GM23338 (cell line): ENCODE measurements at regions not wholly inside any gene's neighbourhood (a gene's known extent, or its start where the extent isn't known, plus 50 kb on each side); places are given as distances from the start of the nearest gene placed in this dataset.

ENCODE experiments used
- ATAC-seq: fragments of 200-7000 bp; cut with Tn5 transposase; 3 replicates; pipeline ENCODE4 v1.9.1; 2020
- DNase-seq: peaks from one replicate; pipeline ENCODE4 v3.0.0-alpha.2; 2015; ENCODE audit warnings: low spot score
- H2AFZ ChIP-seq: fragments of 200-600 bp; sonication (generic); 2 replicates; pipeline ENCODE4 v1.8.0; 2016; ENCODE audit warnings: antibody characterized with exemption, mild to moderate bottlenecking, moderate library complexity
- H3F3A ChIP-seq: fragments of 200-600 bp; sonication (generic); replicated peaks from 2 replicates; pipeline ENCODE4 v1.8.0; 2017; ENCODE audit warnings: antibody characterized with exemption, mixed run types, low read depth
- H3K27ac ChIP-seq: fragments of 200-600 bp; sonication (generic); 2 replicates; pipeline ENCODE4 v1.6.1; 2016; ENCODE audit warnings: low read depth
- H3K27me3 ChIP-seq: fragments of 200-600 bp; sonication (generic); 2 replicates; pipeline ENCODE4 v1.8.0; 2016; ENCODE audit warnings: mild to moderate bottlenecking, mixed run types, moderate library complexity; ENCODE audit not compliant: insufficient read depth
- H3K36me3 ChIP-seq: fragments of 200-600 bp; sonication (generic); 2 replicates; pipeline ENCODE4 v1.8.0; 2016; ENCODE audit warnings: mild to moderate bottlenecking; ENCODE audit not compliant: insufficient read depth
- H3K4me1 ChIP-seq: fragments of 200-600 bp; sonication (generic); 2 replicates; pipeline ENCODE4 v1.8.0; 2016; ENCODE audit warnings: mild to moderate bottlenecking, moderate library complexity; ENCODE audit not compliant: insufficient read depth
- H3K4me2 ChIP-seq: fragments of 200-600 bp; sonication (generic); 2 replicates; pipeline ENCODE4 v1.7.1; 2017; ENCODE audit warnings: mixed run types
- H3K4me3 ChIP-seq: fragments of 200-600 bp; sonication (generic); 2 replicates; pipeline ENCODE4 v1.6.1; 2016; ENCODE audit warnings: mixed run types
- H3K79me2 ChIP-seq: fragments of 200-600 bp; sonication (generic); replicated peaks from 2 replicates; pipeline ENCODE4 v1.8.0; 2017; ENCODE audit warnings: mild to moderate bottlenecking; ENCODE audit not compliant: insufficient read depth
- H3K9me2 ChIP-seq: fragments of 200-600 bp; sonication (generic); 2 replicates; pipeline ENCODE4 v1.8.0; 2017; ENCODE audit not compliant: insufficient read depth
- H4K20me1 ChIP-seq: fragments of 200-600 bp; sonication (generic); replicated peaks from 2 replicates; pipeline ENCODE4 v1.8.0; 2017; ENCODE audit warnings: mild to moderate bottlenecking; ENCODE audit not compliant: insufficient read depth
- H3K27ac Mint-ChIP-seq: 2 replicates; pipeline ENCODE4 v1.8.0; 2020; ENCODE audit warnings: inconsistent platforms, mild to moderate bottlenecking, moderate library complexity, mixed read lengths
- H3K27me3 Mint-ChIP-seq: 3 replicates; pipeline ENCODE4 v1.8.0; 2022; ENCODE audit warnings: low read depth, mild to moderate bottlenecking, moderate library complexity, mixed read lengths, inconsistent platforms; ENCODE audit not compliant: insufficient read depth, poor library complexity
- H3K36me3 Mint-ChIP-seq: 3 replicates; pipeline ENCODE4 v1.8.0; 2021; ENCODE audit warnings: low read depth, mild to moderate bottlenecking, inconsistent platforms, moderate library complexity, mixed read lengths
- H3K4me1 Mint-ChIP-seq: 3 replicates; pipeline ENCODE4 v1.8.0; 2020; ENCODE audit warnings: mild to moderate bottlenecking, inconsistent platforms, mixed read lengths
- H3K4me3 Mint-ChIP-seq: 3 replicates; pipeline ENCODE4 v1.8.0; 2021; ENCODE audit warnings: moderate library complexity, mild to moderate bottlenecking, inconsistent platforms, mixed read lengths
- H3K9me3 Mint-ChIP-seq: 3 replicates; pipeline ENCODE4 v1.8.0; 2020; ENCODE audit warnings: moderate library complexity, mild to moderate bottlenecking, inconsistent platforms, mixed read lengths
- CREB1 ChIP-seq: fragments of 250-450 bp; sonication (Bioruptor Pico); IDR thresholded peaks from 2 replicates; pipeline ENCODE4 v1.5.0; 2020; ENCODE audit warnings: low read depth, mild to moderate bottlenecking, moderate library complexity
- ETS1 ChIP-seq: IDR thresholded peaks from 2 replicates; pipeline ENCODE4 v1.6.1; 2016; ENCODE audit warnings: antibody characterized with exemption
- EZH2 ChIP-seq: fragments of 200-600 bp; sonication (generic); IDR thresholded peaks from one replicate; pipeline ENCODE4 v1.8.0; 2017; ENCODE audit warnings: antibody characterized with exemption, mild to moderate bottlenecking, low read depth; ENCODE audit not compliant: unreplicated experiment
- EZH2phosphoT487 ChIP-seq: fragments of 200-600 bp; sonication (generic); IDR thresholded peaks from one replicate; pipeline ENCODE4 v1.8.1; 2018; ENCODE audit warnings: antibody characterized with exemption; ENCODE audit not compliant: unreplicated experiment
- JUNB ChIP-seq: IDR thresholded peaks from one replicate; pipeline ENCODE4 v1.6.1; 2016; ENCODE audit warnings: antibody characterized with exemption; ENCODE audit not compliant: unreplicated experiment
- NANOG ChIP-seq: IDR thresholded peaks from 2 replicates; pipeline ENCODE4 v1.6.1; 2016; ENCODE audit warnings: antibody characterized with exemption, borderline replicate concordance
- POLR2AphosphoS5 ChIP-seq: IDR thresholded peaks from 2 replicates; pipeline ENCODE4 v1.6.1; 2016; ENCODE audit warnings: antibody characterized with exemption, low read depth
- STAT1 ChIP-seq: IDR thresholded peaks from one replicate; pipeline ENCODE4 v1.6.1; 2016; ENCODE audit warnings: antibody characterized with exemption; ENCODE audit not compliant: unreplicated experiment
- ZNF114 ChIP-seq: fragments of 250-450 bp; sonication (Bioruptor Pico); IDR thresholded peaks from 2 replicates; pipeline ENCODE4 v1.5.0; 2020; ENCODE audit warnings: mild to moderate bottlenecking, moderate library complexity
- ZNF331 ChIP-seq: fragments of 250-450 bp; sonication (Bioruptor Pico); IDR thresholded peaks from 2 replicates; pipeline ENCODE4 v1.5.0; 2020; ENCODE audit warnings: low read depth, mild to moderate bottlenecking, moderate library complexity
- TF ChIP-seq, protein P1 (sequence below): IDR thresholded peaks from one replicate; pipeline ENCODE4 v1.6.1; 2018; ENCODE audit warnings: antibody characterized with exemption; ENCODE audit not compliant: unreplicated experiment
- TF ChIP-seq, protein P2 (sequence below), 2 experiments: fragments of 200-600 bp in 1 of 2; sonication (generic) in 1 of 2; conservative IDR thresholded peaks; 2 replicates each; pipeline versions ENCODE4 v1.5.1 to v1.6.1; 2016 to 2017; ENCODE audit warnings: antibody characterized with exemption in 2 of 2, low read depth in 2 of 2, mild to moderate bottlenecking in 2 of 2, moderate library complexity in 1 of 2
- TF ChIP-seq, protein P3 (sequence below): fragments of 250-450 bp; sonication (Bioruptor Pico); IDR thresholded peaks from 2 replicates; pipeline ENCODE4 v1.5.0; 2020; ENCODE audit warnings: mild to moderate bottlenecking, moderate library complexity

- H3K4me1 Mint-ChIP-seq = peaks cover 15% of the 10 kb centered on the region
- Histone ChIP-seq H4K20me1 (no peaks in the 10 kb centered on the region), H3K36me3 (no peaks in the 10 kb centered on the region), H3K27ac (no peak overlapping the region), H3K4me2 (no peak overlapping the region), H3K79me2 (no peaks in the 10 kb centered on the region), H3K4me3 (no peak overlapping the region), H3K27me3 (no peaks in the 10 kb centered on the region), H3K9me2 (peaks cover 42% of the 10 kb centered on the region), H3F3A (no peaks in the 10 kb centered on the region), H2AFZ (peak overlapping the region; percentile 77; the same call in 1 of the 2 replicates), H3K4me1 (peaks cover 4% of the 10 kb centered on the region; the same call in 1 of the 2 replicates)
- H3K4me3 Mint-ChIP-seq = no peak overlapping the region
- no peak overlapping the region for H3K27ac Mint-ChIP-seq
- H3K9me3 Mint-ChIP-seq = peaks cover 5% of the 10 kb centered on the region
- TF ChIP-seq POLR2AphosphoS5 (no peak), EZH2 (no peak), ZNF114 (CRISPR knock-in tag) (no peak), ZNF331 (CRISPR knock-in tag) (no peak), EZH2phosphoT487 (no peak), NANOG (no peak), ETS1 (no peak), JUNB (no peak), CREB1 (CRISPR knock-in tag) (no peak), STAT1 (no peak)
- TF ChIP-seq, protein P1, sequence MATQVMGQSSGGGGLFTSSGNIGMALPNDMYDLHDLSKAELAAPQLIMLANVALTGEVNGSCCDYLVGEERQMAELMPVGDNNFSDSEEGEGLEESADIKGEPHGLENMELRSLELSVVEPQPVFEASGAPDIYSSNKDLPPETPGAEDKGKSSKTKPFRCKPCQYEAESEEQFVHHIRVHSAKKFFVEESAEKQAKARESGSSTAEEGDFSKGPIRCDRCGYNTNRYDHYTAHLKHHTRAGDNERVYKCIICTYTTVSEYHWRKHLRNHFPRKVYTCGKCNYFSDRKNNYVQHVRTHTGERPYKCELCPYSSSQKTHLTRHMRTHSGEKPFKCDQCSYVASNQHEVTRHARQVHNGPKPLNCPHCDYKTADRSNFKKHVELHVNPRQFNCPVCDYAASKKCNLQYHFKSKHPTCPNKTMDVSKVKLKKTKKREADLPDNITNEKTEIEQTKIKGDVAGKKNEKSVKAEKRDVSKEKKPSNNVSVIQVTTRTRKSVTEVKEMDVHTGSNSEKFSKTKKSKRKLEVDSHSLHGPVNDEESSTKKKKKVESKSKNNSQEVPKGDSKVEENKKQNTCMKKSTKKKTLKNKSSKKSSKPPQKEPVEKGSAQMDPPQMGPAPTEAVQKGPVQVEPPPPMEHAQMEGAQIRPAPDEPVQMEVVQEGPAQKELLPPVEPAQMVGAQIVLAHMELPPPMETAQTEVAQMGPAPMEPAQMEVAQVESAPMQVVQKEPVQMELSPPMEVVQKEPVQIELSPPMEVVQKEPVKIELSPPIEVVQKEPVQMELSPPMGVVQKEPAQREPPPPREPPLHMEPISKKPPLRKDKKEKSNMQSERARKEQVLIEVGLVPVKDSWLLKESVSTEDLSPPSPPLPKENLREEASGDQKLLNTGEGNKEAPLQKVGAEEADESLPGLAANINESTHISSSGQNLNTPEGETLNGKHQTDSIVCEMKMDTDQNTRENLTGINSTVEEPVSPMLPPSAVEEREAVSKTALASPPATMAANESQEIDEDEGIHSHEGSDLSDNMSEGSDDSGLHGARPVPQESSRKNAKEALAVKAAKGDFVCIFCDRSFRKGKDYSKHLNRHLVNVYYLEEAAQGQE = no peak
- TF ChIP-seq, protein P2, sequence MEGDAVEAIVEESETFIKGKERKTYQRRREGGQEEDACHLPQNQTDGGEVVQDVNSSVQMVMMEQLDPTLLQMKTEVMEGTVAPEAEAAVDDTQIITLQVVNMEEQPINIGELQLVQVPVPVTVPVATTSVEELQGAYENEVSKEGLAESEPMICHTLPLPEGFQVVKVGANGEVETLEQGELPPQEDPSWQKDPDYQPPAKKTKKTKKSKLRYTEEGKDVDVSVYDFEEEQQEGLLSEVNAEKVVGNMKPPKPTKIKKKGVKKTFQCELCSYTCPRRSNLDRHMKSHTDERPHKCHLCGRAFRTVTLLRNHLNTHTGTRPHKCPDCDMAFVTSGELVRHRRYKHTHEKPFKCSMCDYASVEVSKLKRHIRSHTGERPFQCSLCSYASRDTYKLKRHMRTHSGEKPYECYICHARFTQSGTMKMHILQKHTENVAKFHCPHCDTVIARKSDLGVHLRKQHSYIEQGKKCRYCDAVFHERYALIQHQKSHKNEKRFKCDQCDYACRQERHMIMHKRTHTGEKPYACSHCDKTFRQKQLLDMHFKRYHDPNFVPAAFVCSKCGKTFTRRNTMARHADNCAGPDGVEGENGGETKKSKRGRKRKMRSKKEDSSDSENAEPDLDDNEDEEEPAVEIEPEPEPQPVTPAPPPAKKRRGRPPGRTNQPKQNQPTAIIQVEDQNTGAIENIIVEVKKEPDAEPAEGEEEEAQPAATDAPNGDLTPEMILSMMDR (conservative IDR thresholded peaks at IDR 0.05; ENCODE audit: low read depth in 2 of 2) = no peak
- TF ChIP-seq, protein P3, sequence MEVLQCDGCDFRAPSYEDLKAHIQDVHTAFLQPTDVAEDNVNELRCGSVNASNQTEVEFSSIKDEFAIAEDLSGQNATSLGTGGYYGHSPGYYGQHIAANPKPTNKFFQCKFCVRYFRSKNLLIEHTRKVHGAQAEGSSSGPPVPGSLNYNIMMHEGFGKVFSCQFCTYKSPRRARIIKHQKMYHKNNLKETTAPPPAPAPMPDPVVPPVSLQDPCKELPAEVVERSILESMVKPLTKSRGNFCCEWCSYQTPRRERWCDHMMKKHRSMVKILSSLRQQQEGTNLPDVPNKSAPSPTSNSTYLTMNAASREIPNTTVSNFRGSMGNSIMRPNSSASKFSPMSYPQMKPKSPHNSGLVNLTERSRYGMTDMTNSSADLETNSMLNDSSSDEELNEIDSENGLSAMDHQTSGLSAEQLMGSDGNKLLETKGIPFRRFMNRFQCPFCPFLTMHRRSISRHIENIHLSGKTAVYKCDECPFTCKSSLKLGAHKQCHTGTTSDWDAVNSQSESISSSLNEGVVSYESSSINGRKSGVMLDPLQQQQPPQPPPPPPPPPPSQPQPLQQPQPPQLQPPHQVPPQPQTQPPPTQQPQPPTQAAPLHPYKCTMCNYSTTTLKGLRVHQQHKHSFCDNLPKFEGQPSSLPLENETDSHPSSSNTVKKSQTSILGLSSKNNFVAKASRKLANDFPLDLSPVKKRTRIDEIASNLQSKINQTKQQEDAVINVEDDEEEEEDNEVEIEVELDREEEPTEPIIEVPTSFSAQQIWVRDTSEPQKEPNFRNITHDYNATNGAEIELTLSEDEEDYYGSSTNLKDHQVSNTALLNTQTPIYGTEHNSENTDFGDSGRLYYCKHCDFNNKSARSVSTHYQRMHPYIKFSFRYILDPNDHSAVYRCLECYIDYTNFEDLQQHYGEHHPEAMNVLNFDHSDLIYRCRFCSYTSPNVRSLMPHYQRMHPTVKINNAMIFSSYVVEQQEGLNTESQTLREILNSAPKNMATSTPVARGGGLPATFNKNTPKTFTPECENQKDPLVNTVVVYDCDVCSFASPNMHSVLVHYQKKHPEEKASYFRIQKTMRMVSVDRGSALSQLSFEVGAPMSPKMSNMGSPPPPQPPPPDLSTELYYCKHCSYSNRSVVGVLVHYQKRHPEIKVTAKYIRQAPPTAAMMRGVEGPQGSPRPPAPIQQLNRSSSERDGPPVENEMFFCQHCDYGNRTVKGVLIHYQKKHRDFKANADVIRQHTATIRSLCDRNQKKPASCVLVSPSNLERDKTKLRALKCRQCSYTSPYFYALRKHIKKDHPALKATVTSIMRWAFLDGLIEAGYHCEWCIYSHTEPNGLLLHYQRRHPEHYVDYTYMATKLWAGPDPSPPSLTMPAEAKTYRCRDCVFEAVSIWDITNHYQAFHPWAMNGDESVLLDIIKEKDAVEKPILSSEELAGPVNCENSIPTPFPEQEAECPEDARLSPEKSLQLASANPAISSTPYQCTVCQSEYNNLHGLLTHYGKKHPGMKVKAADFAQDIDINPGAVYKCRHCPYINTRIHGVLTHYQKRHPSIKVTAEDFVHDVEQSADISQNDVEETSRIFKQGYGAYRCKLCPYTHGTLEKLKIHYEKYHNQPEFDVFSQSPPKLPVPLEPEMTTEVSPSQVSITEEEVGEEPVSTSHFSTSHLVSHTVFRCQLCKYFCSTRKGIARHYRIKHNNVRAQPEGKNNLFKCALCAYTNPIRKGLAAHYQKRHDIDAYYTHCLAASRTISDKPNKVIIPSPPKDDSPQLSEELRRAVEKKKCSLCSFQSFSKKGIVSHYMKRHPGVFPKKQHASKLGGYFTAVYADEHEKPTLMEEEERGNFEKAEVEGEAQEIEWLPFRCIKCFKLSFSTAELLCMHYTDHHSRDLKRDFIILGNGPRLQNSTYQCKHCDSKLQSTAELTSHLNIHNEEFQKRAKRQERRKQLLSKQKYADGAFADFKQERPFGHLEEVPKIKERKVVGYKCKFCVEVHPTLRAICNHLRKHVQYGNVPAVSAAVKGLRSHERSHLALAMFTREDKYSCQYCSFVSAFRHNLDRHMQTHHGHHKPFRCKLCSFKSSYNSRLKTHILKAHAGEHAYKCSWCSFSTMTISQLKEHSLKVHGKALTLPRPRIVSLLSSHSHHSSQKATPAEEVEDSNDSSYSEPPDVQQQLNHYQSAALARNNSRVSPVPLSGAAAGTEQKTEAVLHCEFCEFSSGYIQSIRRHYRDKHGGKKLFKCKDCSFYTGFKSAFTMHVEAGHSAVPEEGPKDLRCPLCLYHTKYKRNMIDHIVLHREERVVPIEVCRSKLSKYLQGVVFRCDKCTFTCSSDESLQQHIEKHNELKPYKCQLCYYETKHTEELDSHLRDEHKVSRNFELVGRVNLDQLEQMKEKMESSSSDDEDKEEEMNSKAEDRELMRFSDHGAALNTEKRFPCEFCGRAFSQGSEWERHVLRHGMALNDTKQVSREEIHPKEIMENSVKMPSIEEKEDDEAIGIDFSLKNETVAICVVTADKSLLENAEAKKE = no peak
- H3K27me3 Mint-ChIP-seq = peaks cover 9% of the 10 kb centered on the region
- DNase-seq (no peak), ATAC-seq (no peak)
- H3K36me3 Mint-ChIP-seq = peaks cover 5% of the 10 kb centered on the region; the same call in 1 of the 3 replicates
These were observed 196.5 kb upstream of the TSHZ3 start for GRCh38 chr19:31545777-31546176.
